SK-N-SH (cell line): ENCODE measurements at regions not wholly inside any gene's neighbourhood (a gene's known extent, or its start where the extent isn't known, plus 50 kb on each side); places are given as distances from the start of the nearest gene placed in this dataset.

Experiments used
- CTCF ChIA-PET: fragments of 300-600, 350-600 bp; formaldehyde crosslinking; extraction: SDS; loops from one replicate; lab custom pipeline; 2021; lab: Yijun Ruan, JAX
- POLR2A ChIA-PET: fragments of 350-600 bp; sonication (Branson Sonifier 250); formaldehyde crosslinking; extraction: SDS; loops from one replicate; lab custom pipeline; 2020; ENCODE audit warnings: antibody characterized with exemption, inconsistent platforms; lab: Yijun Ruan, JAX
- DNase-seq: peaks from one replicate; pipeline ENCODE4 v3.0.0; 2012
- H2AFZ ChIP-seq: fragments of 200-600 bp; sonication (generic); 2 replicates; pipeline ENCODE4 v1.8.1; 2016; ENCODE audit warnings: antibody characterized with exemption, mild to moderate bottlenecking, low read depth
- H3F3A ChIP-seq: fragments of 200-600 bp; sonication (generic); replicated peaks from 2 replicates; pipeline ENCODE3; 2016; ENCODE audit warnings: antibody characterized with exemption, mild to moderate bottlenecking; ENCODE audit not compliant: insufficient read depth
- H3K27ac ChIP-seq, 2 experiments: fragments of 200-500 bp in 1 of 2; fragments of 200-600 bp in 1 of 2; sonication (Bioruptor generic) in 1 of 2; sonication (generic), shearing (Covaris generic) in 1 of 2; 2 replicates each; pipeline versions ENCODE4 v1.5.1 to v1.6.1; 2014 to 2016; ENCODE audit warnings: low read depth in 2 of 2, inconsistent platforms in 1 of 2, low read length in 1 of 2, mild to moderate bottlenecking in 1 of 2, mixed read lengths in 1 of 2
- H3K27me3 ChIP-seq: fragments of 200-600 bp; sonication (generic), shearing (Covaris generic); 2 replicates; pipeline ENCODE4 v1.6.1; 2016; ENCODE audit warnings: mixed run types; ENCODE audit not compliant: insufficient read depth
- H3K36me3 ChIP-seq, 2 experiments: fragments of 200-500 bp in 1 of 2; fragments of 200-600 bp in 1 of 2; sonication (Bioruptor generic) in 1 of 2; sonication (generic) in 1 of 2; replicated peaks in 1 of 2; 2 replicates each; pipeline versions ENCODE3 to v1.5.1; 2014 to 2016; ENCODE audit warnings: low read length in 1 of 2, mild to moderate bottlenecking in 1 of 2; ENCODE audit not compliant: insufficient read depth in 2 of 2, control insufficient read depth in 1 of 2
- H3K4me1 ChIP-seq, 2 experiments: fragments of 200-500 bp in 1 of 2; fragments of 200-600 bp in 1 of 2; sonication (Bioruptor generic) in 1 of 2; sonication (generic), shearing (Covaris generic) in 1 of 2; 2 replicates each; pipeline versions ENCODE4 v1.5.1 to v1.6.1; 2014 to 2016; ENCODE audit warnings: low read depth in 1 of 2, low read length in 1 of 2, mixed run types in 1 of 2; ENCODE audit not compliant: insufficient read depth in 2 of 2, control insufficient read depth in 1 of 2
- H3K4me2 ChIP-seq: fragments of 200-600 bp; sonication (generic), shearing (Covaris generic); 2 replicates; pipeline ENCODE4 v1.6.1; 2017; ENCODE audit warnings: mixed run types
- H3K4me3 ChIP-seq, 2 experiments: fragments of 200-500 bp in 1 of 2; fragments of 200-600 bp in 1 of 2; sonication (Bioruptor generic) in 1 of 2; sonication (generic), shearing (Covaris generic) in 1 of 2; 2 replicates each; pipeline versions ENCODE4 v1.5.1 to v1.8.1; 2014 to 2016; ENCODE audit warnings: low read depth in 2 of 2, inconsistent platforms in 1 of 2, low read length in 1 of 2, mild to moderate bottlenecking in 1 of 2, mixed read lengths in 1 of 2, moderate library complexity in 1 of 2
- H3K79me2 ChIP-seq: fragments of 200-600 bp; sonication (generic); 2 replicates; pipeline ENCODE4 v1.8.1; 2017; ENCODE audit warnings: mild to moderate bottlenecking; ENCODE audit not compliant: insufficient read depth
- H3K9ac ChIP-seq: fragments of 200-600 bp; sonication (generic); 2 replicates; pipeline ENCODE4 v1.6.1; 2017; ENCODE audit warnings: mixed run types
- H3K9me2 ChIP-seq: fragments of 200-600 bp; sonication (generic); 2 replicates; pipeline ENCODE4 v1.6.1; 2017; ENCODE audit warnings: mixed run types
- H3K9me3 ChIP-seq: fragments of 200-600 bp; sonication (generic); 2 replicates; pipeline ENCODE4 v1.6.1; 2017; ENCODE audit warnings: mixed run types, mild to moderate bottlenecking, moderate library complexity
- H4K20me1 ChIP-seq: fragments of 200-600 bp; sonication (generic); 2 replicates; pipeline ENCODE4 v1.6.1; 2017; ENCODE audit warnings: mild to moderate bottlenecking, mixed run types; ENCODE audit not compliant: insufficient read depth
- FOSL2 ChIP-seq: IDR thresholded peaks from 2 replicates; pipeline ENCODE4 v1.4.0; 2012; ENCODE audit warnings: low read depth, mild to moderate bottlenecking, moderate library complexity, borderline replicate concordance
- FOXJ3 ChIP-seq: sonication (generic); formaldehyde crosslinking; IDR thresholded peaks from 2 replicates; pipeline ENCODE4 v1.5.1; 2020; ENCODE audit warnings: mild to moderate bottlenecking, missing genetic modification reagents
- JUND ChIP-seq: IDR thresholded peaks from 2 replicates; pipeline ENCODE4 v1.4.0; 2012
- NFIC ChIP-seq: IDR thresholded peaks from 2 replicates; pipeline ENCODE4 v1.4.0; 2012; ENCODE audit warnings: borderline replicate concordance
- PBX3 ChIP-seq: IDR thresholded peaks from 2 replicates; pipeline ENCODE4; 2012
- RAD21 ChIP-seq: IDR thresholded peaks from 2 replicates; pipeline ENCODE4 v1.6.1; 2012; ENCODE audit warnings: mild to moderate bottlenecking, low read length
- REST ChIP-seq: IDR thresholded peaks from 2 replicates; pipeline ENCODE4 v1.6.1; 2012; ENCODE audit warnings: mild to moderate bottlenecking, low read depth, low read length, moderate library complexity
- TCF12 ChIP-seq: IDR thresholded peaks from 2 replicates; pipeline ENCODE4 v1.4.0; 2012
- TEAD4 ChIP-seq: IDR thresholded peaks from 2 replicates; pipeline ENCODE4 v1.4.0; 2012; ENCODE audit warnings: mild to moderate bottlenecking, borderline replicate concordance; ENCODE audit not compliant: insufficient read depth
- WGBS: methylation state at CpG from one replicate; pipeline ENCODE4 v1.1.6; 2017; ENCODE audit warnings: low lambda C conversion rate; 5-methylcytosine and 5-hydroxymethylcytosine counted together

- WGBS, result 71% methylated on average over 3 of the region's 3 CpGs
- no peak for DNase-seq
- CTCF ChIA-PET, result no interaction called here
Measured at GRCh38 chr18:41875094-41875780, 79.8 kb upstream of the PIK3C3 start.

More at GRCh38 chr18:41875094-41875780, 79.8 kb upstream of the PIK3C3 start:
- Histone ChIP-seq H3K79me2 (no peaks in the 10 kb centered on the region), H3K4me1 (peaks cover 0 to 27% of the 10 kb centered on the region in 2 experiments; a peak in 3 of 4 replicates), H3K4me3 (no peak overlapping the region), H3K27ac (peak overlapping the region in 1 of 2 experiments; percentile 15; a peak in 2 of 4 replicates), H2AFZ (peak overlapping the region; percentile 27; the same call in 1 of the 2 replicates), H3K9ac (no peak overlapping the region), H3K4me2 (peak overlapping the region; percentile 21; the same call in 1 of the 2 replicates), H4K20me1 (no peaks in the 10 kb centered on the region), H3F3A (peaks cover 7% of the 10 kb centered on the region), H3K9me3 (no peaks in the 10 kb centered on the region), H3K9me2 (no peaks in the 10 kb centered on the region), H3K27me3 (no peaks in the 10 kb centered on the region), H3K36me3 (no peaks in the 10 kb centered on the region)
- POLR2A ChIA-PET, result no interaction called here
- TF ChIP-seq FOXJ3 (CRISPR knock-in tag) (no peak), TEAD4 (peak; percentile 41; the same call in 1 of the 2 replicates), TCF12 (peak; percentile 33; the same call in 1 of the 2 replicates), NFIC (peak; percentile 24; the same call in 1 of the 2 replicates), RAD21 (no peak), PBX3 (peak; percentile 42; the same call in 1 of the 2 replicates), REST (no peak), JUND (peak; percentile 81), FOSL2 (peak; percentile 45; the same call in 1 of the 2 replicates)
